ENCODE measurements at regions not wholly inside any gene's neighbourhood (a gene's known extent, or its start where the extent isn't known, plus 50 kb on each side); places are given as distances from the start of the nearest gene placed in this dataset.

- no peak for DNase-seq
Measured at GRCh38 chr1:243910607-243911006, 60.6 kb upstream of the AKT3 start.

GRCh38 chr1:243903895-243904294, 53.9 kb upstream of the AKT3 start:
- no peak for DNase-seq

- no peak for DNase-seq
Measured at GRCh38 chr1:243903041-243903440, 53.0 kb upstream of the AKT3 start.

- DNase-seq, result no peak
Measured at GRCh38 chr1:243902100-243902499, 52.1 kb upstream of the AKT3 start.
